ENCODE measurements at regions not wholly inside any gene's neighbourhood (a gene's known extent, or its start where the extent isn't known, plus 50 kb on each side); places are given as distances from the start of the nearest gene placed in this dataset.

DNA sequence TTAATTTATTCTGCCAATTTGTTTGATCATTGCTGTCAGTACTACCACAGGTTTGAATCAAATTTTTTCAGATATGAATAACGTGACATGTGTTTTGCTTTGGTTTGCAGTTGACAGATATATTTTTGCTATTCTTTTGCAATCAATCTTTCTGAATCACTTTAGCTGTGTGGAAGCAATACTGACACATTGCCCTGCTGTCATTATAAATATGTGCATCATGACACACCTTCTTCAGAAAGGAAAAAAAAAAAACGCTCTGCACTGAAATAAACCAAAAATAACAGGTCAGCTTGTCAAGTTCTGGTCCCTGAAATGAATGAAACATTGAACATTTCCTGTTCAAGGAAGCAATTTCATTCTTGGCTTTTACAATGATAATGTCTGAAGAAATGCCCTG, 93.8 kb upstream of the FAM13C start:
- Histone ChIP-seq H3K27me3 (ENCODE audit: insufficient read depth, low read depth, low read length) (no peaks in the 10 kb centered on the region), H3K9me3 (ENCODE audit: low read length) (no peaks in the 10 kb centered on the region), H3K79me2 (replicated peaks; ENCODE audit: insufficient read depth, low read length) (no peaks in the 10 kb centered on the region), H3K9me2 (ENCODE audit: insufficient read depth, low read length) (no peaks in the 10 kb centered on the region), H3K9ac (ENCODE audit: low read length) (no peak overlapping the region), H3K4me2 (ENCODE audit: low read length) (no peak overlapping the region), H2AFZ (ENCODE audit: low read depth, low read length) (no peak overlapping the region), H4K20me1 (ENCODE audit: insufficient read depth) (no peaks in the 10 kb centered on the region), H3K36me3 (ENCODE audit: insufficient read depth, low read length) (no peaks in the 10 kb centered on the region), H3K27ac (ENCODE audit: low read length) (no peak overlapping the region), H3K4me3 (ENCODE audit: low read length) (no peak overlapping the region), H3F3A (ENCODE audit: insufficient read depth, low read length, poor library complexity, severe bottlenecking) (no peaks in the 10 kb centered on the region)
- TF ChIP-seq EZH2 (IDR thresholded peaks at IDR 0.05; ENCODE audit: borderline replicate concordance, insufficient read depth, low read length, poor library complexity, severe bottlenecking), result no peak
- peak; percentile 81 for TF ChIP-seq EP300 (conservative IDR thresholded peaks at IDR 0.05; ENCODE audit: poor library complexity, severe bottlenecking)
- no peak for TF ChIP-seq CTCF (IDR thresholded peaks at IDR 0.05; ENCODE audit: poor library complexity, severe bottlenecking)
- peak; percentile 76 for TF ChIP-seq POLR2AphosphoS5 (IDR thresholded peaks at IDR 0.05)
- TF ChIP-seq MXI1 (conservative IDR thresholded peaks at IDR 0.05; ENCODE audit: poor library complexity, severe bottlenecking), result no peak

- Histone ChIP-seq H3K36me3 (ENCODE audit: insufficient read depth, low read length) (no peaks in the 10 kb centered on the region), H3K9me3 (ENCODE audit: low read length) (no peaks in the 10 kb centered on the region), H3K27ac (ENCODE audit: low read length) (no peak overlapping the region), H3K9ac (ENCODE audit: low read length) (no peak overlapping the region), H3F3A (ENCODE audit: insufficient read depth, low read length, poor library complexity, severe bottlenecking) (no peaks in the 10 kb centered on the region), H3K9me2 (ENCODE audit: insufficient read depth, low read length) (no peaks in the 10 kb centered on the region), H4K20me1 (ENCODE audit: insufficient read depth) (no peaks in the 10 kb centered on the region), H2AFZ (ENCODE audit: low read depth, low read length) (no peak overlapping the region), H3K4me2 (ENCODE audit: low read length) (no peak overlapping the region), H3K79me2 (replicated peaks; ENCODE audit: insufficient read depth, low read length) (no peaks in the 10 kb centered on the region), H3K4me3 (ENCODE audit: low read length) (no peak overlapping the region), H3K27me3 (ENCODE audit: insufficient read depth, low read depth, low read length) (no peaks in the 10 kb centered on the region)
- TF ChIP-seq MXI1 (conservative IDR thresholded peaks at IDR 0.05; ENCODE audit: poor library complexity, severe bottlenecking) (no peak), CTCF (IDR thresholded peaks at IDR 0.05; ENCODE audit: poor library complexity, severe bottlenecking) (no peak), EP300 (conservative IDR thresholded peaks at IDR 0.05; ENCODE audit: poor library complexity, severe bottlenecking) (peak; percentile 83), POLR2AphosphoS5 (IDR thresholded peaks at IDR 0.05) (peak; percentile 70), REST (IDR thresholded peaks at IDR 0.05; ENCODE audit: borderline replicate concordance) (no peak), EZH2 (IDR thresholded peaks at IDR 0.05; ENCODE audit: borderline replicate concordance, insufficient read depth, low read length, poor library complexity, severe bottlenecking) (no peak), TAF1 (IDR thresholded peaks at IDR 0.05; ENCODE audit: low read depth) (no peak), RAD21 (conservative IDR thresholded peaks at IDR 0.05) (no peak), SMC3 (conservative IDR thresholded peaks at IDR 0.05; ENCODE audit: poor library complexity) (no peak)
Observed at GRCh38 chr10:59454171-59454919, 92.0 kb upstream of the FAM13C start.

Measured in neural cell (in vitro differentiated cells).